GM06990 (cell line): ENCODE measurements at regions not wholly inside any gene's neighbourhood (a gene's known extent, or its start where the extent isn't known, plus 50 kb on each side); places are given as distances from the start of the nearest gene placed in this dataset.

Experiments used
- DNase-seq: peaks from one replicate; pipeline ENCODE4 v3.0.0-alpha.2; 2011; ENCODE audit not compliant: insufficient read length; ENCODE audit errors: extremely low read depth
- H3K27me3 ChIP-seq: replicated peaks from 2 replicates; pipeline ENCODE4 v1.6.0; 2011; ENCODE audit warnings: low read length; ENCODE audit not compliant: control insufficient read depth, insufficient read depth
- H3K36me3 ChIP-seq: 2 replicates; pipeline ENCODE4 v1.5.1; 2011; ENCODE audit warnings: low read length; ENCODE audit not compliant: control insufficient read depth, insufficient read depth
- H3K4me3 ChIP-seq: replicated peaks from 2 replicates; pipeline ENCODE4 v1.5.1; 2011; ENCODE audit warnings: low read depth, mild to moderate bottlenecking, control low read depth, low read length
- CTCF ChIP-seq: IDR thresholded peaks from 2 replicates; pipeline ENCODE4 v1.5.1; 2011; ENCODE audit warnings: low read length, control low read depth, mild to moderate bottlenecking, inconsistent platforms; ENCODE audit not compliant: insufficient read depth, poor library complexity, severe bottlenecking

- no peaks in the 10 kb centered on the region for H3K27me3 ChIP-seq
- no peak overlapping the region for H3K4me3 ChIP-seq
- no peak for TF ChIP-seq CTCF
- no peak for DNase-seq
- H3K36me3 ChIP-seq, result no peaks in the 10 kb centered on the region
These were observed 408.9 kb upstream of the CBLB start for GRCh38 chr3:106277731-106278130.

DNA sequence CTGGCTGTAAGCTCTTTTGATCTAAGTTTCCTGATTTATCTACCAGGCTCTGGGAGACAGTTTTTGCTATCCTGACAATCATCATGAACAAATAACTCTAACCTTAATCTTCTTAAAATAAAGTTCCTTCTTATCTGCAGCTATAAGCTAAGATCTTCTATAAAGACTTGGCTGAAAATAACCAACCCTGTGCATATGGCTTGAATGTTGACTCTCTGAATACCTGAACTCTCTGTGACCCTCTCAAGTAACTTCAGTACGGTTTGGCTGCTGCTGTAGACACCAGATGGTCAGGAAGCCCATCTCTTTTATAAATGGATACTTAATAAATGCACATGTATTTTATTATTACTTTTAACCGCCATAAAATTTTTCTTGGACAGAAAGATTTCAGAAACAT is 412.4 kb upstream of the CBLB start:
- Histone ChIP-seq H3K4me3 (no peak overlapping the region), H3K36me3 (no peaks in the 10 kb centered on the region), H3K27me3 (no peaks in the 10 kb centered on the region)
- no peak for TF ChIP-seq CTCF
- DNase-seq, result no peak

DNA sequence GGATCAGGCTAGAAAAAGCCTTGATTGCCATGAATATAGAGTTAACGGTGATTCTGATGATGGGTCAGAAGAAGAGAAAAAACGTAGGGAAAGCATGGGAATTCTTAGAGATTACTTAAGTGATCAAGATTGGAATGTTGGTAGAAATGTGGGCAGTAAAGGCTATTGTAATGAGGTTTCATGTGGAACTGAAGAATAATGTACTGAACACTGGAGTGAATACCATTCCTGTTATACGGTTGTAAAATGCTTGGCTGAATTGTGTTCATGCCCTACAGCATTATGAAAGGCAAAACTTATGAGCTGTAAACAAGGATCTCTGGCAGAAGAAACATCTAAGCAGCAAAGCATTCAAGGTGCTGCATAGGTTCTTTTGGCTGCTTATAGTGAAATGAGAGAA is 414.1 kb upstream of the CBLB start:
- TF ChIP-seq CTCF, result no peak
- DNase-seq, result no peak
- no peaks in the 10 kb centered on the region for H3K27me3 ChIP-seq
- no peaks in the 10 kb centered on the region for H3K36me3 ChIP-seq
- H3K4me3 ChIP-seq, result no peak overlapping the region

DNA sequence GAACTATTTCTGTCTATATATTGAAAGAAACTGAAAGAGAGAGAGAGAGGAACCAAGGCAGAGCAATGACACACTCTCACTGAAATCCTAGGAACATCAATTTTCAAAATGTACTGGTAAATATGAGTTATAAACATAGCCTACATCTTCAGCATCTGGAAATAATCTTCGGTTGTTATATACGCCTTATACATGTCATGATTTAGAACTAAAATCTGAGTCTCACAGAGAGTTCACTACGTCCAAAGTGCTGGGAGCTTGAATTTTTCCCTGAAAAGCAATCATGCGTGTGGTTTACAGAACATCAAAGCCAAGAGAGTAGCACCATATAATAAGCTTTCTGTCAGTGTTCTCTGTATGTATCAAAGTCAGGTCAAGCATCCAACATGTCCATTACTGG is 420.0 kb upstream of the CBLB start:
- Histone ChIP-seq H3K4me3 (no peak overlapping the region), H3K27me3 (no peaks in the 10 kb centered on the region), H3K36me3 (no peaks in the 10 kb centered on the region)
- no peak for TF ChIP-seq CTCF
- DNase-seq, result no peak

GRCh38 chr3:106290304-106290997 is 421.6 kb upstream of the CBLB start:
- TF ChIP-seq CTCF, result no peak

DNA sequence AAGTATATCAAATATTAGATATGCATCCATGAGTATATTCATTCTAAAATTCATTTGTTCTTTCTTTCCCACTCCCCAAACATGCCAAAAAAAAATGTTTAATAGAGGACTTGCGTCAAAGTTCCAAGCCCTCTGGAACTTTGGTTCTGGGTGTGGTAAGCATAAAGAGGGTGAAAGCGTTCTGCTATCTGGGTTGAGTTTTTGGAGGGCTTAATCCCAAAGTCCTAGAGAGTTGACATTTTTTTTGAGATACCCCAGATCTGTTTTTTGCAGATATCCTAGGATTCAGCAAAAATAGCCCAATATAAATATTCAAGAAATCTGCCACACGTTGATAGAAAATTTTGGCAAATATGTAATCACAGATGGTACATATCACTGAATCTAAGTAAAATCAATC is 424.3 kb upstream of the CBLB start:
- Histone ChIP-seq H3K4me3 (no peak overlapping the region), H3K36me3 (no peaks in the 10 kb centered on the region), H3K27me3 (no peaks in the 10 kb centered on the region)
- DNase-seq, result no peak
- no peak for TF ChIP-seq CTCF

More at GRCh38 chr3:106290304-106290997, 421.6 kb upstream of the CBLB start:
- no peak for DNase-seq
- no peak overlapping the region for H3K4me3 ChIP-seq
- no peaks in the 10 kb centered on the region for H3K27me3 ChIP-seq
- no peaks in the 10 kb centered on the region for H3K36me3 ChIP-seq
